GM21390 (cell line): ENCODE measurements at regions not wholly inside any gene's neighbourhood (a gene's known extent, or its start where the extent isn't known, plus 50 kb on each side); places are given as distances from the start of the nearest gene placed in this dataset.

ENCODE experiments used
- ATAC-seq: cut with Tn5 transposase; IDR thresholded peaks from one replicate; pipeline ENCODE4 v1.9.1; 2021; ENCODE audit not compliant: unreplicated experiment

DNA sequence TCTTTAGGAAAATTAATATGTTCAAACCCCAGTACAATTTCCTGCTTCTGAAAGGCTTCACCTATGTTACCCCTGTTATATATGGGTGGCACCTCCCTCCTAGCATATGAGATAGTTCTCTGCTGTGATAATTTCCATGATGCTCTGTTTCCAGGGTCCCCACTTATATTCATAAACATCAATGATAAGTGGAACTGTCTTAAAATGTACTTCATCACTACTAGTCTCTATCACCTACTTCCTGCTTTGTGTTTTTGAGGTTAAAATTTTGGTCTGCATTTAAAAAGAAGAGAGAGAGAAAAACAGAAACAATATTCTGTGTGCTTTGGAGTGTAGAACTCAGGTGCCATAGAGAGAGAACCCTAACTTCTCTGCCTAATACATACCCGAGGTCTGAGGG, 234.7 kb downstream of the HTR1A start:
- no peak for ATAC-seq

DNA sequence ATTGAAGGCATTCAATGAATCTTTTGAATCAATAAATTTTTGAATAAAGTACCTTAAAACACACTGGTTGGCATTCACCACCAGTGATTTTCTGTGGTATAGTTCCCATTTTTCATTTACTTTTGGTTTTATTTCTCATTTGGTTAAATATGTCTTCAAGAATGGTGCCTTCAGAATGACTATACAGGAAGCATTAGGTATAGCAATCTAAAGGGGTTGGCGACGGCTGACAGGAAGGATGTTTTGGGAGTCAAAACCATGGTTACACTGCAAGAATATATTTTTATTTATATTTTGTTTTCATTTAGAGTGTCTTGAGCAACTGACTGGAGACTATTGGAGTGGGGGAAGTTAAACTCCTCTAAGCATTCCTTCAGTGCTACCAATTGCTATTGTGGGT, 235.7 kb downstream of the HTR1A start:
- ATAC-seq = peak; percentile 68

DNA sequence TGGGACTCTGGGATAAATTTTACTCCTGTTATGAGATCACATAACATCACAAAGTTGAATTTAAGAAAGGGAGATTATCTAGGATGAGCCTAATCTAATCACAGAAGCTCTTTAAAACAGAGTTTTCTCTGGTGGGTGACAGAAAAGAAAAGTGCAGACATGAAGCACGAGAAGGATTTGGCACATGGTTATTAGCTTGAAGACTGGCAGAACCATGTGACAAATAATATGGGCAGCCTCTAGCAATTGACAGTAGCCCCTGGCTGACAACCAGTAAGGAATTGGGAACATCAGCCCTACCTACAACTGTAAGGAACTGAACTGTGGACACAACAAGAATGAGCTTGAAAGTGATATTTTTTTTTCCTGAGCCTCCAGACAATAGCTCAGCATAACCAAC, 243.1 kb downstream of the HTR1A start:
- no peak for ATAC-seq

DNA sequence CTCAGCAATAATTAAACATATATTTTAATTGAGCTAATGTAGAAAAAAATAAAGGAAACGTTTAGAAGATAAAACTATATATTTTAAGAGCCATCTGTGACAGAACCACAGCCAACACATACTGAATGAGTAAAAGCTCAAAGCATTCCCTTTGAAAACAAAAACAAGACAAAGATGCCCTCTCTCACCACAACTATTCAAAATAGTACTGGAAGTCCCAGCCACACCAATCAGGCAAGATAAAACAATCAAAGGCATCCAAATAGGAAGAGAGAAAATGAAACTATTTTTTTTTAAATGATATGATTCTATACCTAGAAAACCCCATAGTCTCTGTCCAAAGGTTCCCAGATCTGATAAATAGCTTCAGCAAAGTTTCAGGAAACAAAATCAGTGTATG, 262.0 kb downstream of the HTR1A start:
- ATAC-seq = no peak

DNA sequence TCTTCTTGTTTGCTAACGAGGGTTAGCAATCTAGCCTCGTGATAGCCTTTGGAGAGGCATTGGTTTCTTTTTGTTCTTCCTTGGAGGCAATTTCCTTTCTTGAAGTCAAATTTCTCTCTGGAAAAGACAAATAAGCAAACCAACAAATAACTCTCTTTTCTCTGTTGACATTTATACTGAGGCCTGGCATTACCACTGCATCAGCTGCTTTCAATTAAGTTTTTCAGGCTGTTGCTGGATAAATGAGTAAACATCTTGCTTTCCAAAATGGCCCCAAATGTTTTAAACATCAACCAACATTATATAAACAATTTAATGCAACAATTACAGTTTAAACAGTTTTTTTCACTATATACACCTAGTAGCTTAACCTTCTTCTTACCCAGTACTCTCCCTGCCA, 264.4 kb downstream of the HTR1A start:
- ATAC-seq = no peak

DNA sequence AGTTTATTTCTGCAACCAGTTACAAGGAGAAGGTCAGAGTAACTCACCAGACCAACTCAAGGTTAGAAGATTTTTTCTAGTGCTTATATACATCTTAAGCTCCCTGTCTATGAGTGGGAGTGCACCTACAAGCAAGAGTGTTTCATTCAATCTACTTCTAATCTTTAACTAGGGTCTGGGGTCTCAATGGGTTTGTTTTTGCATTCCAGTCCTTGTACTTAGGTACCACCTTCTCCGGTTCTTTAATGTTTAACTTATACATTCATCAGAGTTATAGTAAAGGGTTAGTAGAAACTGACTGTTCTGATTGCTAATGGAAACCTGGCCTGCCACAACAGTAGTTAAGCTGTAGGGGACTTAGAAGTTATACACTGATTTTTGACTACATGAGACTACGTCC, 271.7 kb downstream of the HTR1A start:
- no peak for ATAC-seq

DNA sequence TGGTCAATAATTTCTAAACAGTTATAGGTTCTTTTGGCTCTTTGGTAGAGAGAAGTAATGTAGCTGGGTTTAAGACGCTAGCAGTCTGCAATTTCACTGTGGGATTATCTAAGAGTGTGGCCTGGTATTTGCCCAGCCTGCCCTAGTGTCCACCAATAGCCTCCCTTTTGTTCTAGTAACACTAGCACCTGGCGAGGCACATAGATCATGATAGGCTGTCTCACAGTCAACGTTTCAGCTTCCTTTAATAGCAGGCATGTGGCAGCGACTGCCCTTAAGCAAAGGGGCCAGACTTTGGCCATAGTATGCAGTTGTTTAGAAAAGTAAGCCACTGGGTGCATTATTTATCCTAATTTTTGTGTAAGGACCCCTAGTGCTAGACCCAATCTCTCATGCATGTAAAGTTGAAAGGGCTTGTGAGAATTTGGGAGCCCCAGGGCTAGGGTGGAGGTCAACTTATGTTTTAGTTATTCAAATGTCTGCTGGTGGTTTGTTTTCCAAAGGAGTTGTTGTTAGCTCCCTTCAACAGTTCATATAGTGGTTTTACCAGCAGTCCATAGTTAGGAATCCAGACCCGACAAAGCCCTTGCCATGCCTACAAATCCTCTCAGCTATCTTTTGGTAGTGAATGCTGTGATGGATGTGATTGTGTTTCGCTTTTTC, 274.3 kb downstream of the HTR1A start:
- ATAC-seq = no peak

DNA sequence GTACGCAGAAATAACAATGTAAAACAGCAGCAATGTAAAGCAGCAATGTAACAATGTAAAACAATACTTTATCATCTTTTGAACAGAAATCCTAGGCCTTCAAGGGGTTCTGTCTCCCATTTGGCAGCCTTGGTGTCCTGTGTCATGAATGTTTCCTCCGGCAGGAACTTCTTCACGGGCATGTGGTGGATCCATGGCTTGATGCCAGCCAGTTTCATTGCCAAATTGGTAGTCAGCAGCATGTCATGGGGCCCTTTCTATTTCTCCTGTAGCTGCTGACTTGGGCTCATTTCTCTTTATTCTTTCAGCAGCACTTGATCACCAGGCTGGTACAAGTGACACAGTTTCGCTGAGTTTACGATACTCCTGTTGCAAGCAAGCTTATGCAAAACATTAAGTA, 275.3 kb downstream of the HTR1A start:
- ATAC-seq = no peak

DNA sequence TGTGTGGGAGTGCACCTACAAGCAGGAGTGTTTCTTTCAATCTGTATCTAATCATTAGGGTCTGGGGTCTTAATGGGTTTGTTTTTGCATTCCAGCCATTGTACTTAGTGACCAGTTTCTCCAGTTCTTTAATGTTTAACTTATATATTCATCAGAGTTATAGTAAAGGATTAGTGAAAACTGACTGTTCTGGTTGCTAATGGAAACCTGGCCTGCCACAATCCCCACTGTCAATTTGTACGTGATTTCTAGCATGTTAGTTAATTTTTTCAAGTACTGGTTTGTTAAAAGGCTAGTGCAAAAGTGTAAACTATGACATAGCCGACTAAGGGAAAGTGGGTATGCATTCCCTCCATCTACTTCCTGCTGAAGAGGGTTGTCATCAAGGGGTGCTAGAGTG, 276.1 kb downstream of the HTR1A start:
- ATAC-seq = no peak

DNA sequence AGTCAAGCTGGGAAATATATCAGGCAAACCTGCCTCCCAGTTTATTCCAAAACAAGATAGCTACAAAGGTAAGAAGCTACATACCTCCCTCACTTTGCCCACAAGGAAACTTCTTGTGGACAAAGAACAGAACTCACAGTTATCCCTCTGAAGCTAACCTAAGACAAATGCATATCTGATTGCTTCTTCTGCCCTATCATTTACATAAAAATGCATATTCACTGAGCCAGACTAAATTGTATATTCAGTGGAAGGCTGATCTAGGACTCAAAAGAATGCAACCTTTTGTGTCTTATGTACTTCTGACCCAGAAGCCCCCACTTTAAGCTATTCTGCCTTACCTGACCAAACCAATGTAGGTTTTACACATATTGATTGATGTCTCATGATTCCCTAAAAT, 276.8 kb downstream of the HTR1A start:
- ATAC-seq = no peak

DNA sequence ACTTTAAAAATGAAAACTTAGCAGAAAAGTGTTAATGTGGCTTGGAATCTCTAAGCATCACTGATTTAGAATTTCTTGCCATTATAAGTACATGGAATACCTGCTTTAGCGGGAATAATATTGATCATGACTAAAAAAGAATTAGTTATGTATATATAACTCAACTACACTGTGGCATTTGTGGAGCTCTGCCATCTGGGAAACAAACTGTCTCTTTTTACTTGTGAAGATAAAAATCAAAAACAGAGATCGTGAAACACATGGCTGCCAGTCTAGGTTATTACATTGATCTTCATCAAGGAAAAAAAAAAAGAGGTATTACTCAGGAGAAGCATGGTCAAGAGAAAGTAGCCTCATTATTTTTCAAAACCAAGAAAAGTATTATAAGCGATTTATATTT, 287.4 kb downstream of the HTR1A start:
- ATAC-seq = no peak

DNA sequence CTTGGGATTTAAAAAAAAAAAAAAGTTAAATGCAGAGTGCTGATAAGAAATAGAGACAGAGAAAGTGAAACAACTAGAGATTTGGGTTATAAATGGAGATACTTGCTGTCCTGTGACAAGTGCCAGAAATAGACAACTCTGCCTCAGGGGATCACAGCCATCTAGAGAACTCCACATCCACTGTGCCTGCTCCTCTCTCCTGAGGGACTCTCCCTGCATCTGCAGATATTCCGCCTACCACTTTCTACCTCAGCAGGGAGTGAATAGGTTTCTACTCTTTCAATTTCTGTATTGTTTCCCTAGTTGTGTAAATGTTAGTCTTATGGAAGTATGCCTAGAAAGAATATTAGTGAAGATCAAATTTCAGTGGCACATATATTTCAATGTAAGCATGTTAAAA, 307.2 kb downstream of the HTR1A start:
- no peak for ATAC-seq

DNA sequence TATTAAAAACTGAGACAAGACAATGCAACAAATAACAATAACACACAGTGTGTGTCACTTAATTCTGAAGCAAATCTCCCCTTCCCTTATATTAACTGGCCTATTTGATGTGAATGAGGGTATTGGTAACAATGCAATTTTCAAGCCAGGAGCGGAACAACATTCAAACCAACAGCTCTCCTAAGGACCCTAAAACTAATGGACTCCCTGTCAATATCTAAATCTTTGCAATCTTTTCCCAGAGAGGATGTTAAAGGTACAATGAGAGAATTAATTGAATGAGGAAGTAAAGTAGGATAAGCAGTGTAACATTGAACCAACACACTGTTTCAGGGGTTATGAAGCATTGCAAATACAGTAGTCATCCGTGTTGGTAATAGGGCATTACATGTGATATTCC, 311.7 kb downstream of the HTR1A start:
- no peak for ATAC-seq

DNA sequence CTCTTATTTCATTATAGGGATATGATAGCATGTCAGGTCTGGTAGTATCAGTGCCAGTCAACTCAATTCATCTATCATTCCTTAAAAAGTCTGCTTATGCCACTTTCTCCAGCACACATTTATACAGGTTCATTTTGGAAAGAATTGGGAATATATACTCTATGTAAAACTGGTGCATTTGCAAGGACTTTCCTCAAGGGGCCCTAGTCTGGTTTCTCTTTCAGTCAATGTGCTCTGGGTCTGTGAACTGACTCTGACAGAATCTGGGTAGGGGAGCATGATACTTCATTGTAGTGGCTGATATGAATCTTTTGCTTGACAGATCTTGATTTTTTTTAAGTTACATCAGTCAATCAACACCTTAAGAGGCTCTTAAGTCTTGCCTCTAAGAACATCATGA, 313.9 kb downstream of the HTR1A start:
- no peak for ATAC-seq

DNA sequence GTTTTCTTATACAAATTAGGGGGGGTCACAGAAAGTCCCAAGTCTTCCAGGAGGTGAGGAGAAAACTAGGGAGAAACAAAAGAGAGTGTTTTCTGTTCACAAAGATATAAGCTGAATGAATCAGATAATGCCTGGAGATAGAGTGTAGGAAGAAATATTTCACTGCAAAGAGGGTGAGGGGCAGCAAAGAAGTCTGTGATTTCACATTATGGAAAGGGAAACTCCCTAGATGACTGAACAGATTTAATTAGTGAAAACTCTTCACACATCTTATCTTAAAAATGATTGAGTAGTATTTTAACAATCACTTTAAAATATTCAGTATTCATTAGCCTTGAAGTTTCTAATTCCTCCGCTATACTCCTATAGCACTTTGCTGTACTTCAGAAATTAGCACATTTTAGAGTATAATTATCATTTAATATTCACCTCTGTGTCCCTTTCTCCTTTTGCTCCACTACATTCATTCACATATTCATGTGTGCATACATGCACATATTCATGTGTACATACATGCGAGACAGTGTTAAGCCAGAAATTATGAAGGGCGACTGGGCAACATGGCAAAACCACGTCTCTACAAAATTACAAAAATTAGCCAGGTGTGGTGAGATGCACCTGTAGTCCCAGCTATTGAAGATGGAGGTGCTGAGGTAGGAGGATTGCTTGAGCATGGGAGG, 332.2 kb downstream of the HTR1A start:
- ATAC-seq = no peak

DNA sequence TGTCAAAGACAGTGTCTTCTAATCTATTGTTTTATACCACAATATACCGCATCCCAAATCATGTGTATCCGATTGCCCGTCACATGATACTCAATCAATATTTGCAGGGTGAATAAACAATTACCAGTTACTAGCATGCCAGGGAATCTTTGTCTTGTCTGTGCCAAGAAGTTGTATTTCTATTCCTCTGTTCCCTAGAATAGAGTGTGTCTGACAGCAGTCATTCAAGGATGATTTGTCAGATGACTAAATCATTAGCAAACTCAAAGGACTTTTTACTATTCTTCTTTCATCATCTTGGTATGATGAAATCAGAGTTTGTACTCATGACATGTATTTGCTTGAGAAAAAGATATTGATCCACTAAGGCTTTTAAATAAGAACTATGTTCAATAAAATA, 348.8 kb downstream of the HTR1A start:
- ATAC-seq = no peak

DNA sequence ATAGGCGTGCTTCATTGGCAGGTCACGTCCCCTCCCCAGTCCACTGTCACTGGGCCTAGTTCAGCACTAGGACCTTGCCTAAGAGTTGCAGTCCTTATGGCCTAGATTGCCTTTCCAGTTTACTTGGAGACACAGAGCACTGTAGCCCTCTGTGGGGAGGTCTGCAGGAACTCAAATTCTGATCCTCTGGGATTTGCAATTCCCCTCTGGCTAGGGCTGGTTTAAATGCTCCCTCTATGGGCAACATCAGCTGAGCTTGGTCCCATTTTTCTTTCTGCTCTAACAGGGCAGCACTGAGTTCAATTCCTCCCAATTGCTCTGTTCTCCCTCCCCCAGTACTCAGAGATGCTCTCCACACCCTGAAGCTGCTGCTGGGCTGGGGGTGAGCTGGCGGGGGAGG, 358.2 kb downstream of the HTR1A start:
- ATAC-seq = no peak

DNA sequence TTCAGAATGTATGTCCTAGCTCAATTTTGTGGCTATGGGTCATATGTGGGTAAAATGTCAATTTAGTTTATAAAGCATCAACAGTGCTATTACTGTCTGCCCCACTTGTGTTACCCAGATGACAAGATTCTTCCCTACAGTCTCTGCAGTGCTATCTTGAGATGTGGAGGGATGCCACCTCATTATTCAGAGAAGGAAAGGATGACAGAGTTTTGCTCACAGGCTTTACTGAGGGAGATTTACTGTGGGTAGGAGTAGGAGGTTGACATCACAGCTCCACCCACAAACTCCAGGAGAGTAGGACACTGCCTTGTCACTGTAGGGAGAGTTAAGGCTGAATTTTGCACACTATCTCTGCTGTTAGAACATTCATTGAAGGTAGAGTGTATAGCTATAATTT, 359.3 kb downstream of the HTR1A start:
- no peak for ATAC-seq

DNA sequence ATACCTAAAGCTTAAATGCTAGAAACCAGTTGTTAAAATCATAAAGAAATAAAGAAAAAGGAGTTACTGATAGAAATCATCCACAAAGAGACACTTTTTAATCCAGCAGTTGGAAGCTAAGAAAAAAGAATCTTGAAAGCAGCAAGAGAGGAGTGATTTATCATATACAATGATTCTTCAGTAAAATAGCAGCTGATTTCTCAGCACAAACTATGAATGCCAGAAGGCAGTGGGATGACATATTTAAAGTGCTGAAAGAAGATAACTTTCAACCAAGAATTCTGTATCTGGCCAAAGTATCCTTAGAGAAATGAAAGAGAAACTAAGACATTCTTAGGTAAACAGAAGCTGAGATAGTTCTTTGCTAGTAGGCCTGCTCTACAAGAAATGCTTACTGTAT, 366.0 kb downstream of the HTR1A start:
- ATAC-seq = no peak

DNA sequence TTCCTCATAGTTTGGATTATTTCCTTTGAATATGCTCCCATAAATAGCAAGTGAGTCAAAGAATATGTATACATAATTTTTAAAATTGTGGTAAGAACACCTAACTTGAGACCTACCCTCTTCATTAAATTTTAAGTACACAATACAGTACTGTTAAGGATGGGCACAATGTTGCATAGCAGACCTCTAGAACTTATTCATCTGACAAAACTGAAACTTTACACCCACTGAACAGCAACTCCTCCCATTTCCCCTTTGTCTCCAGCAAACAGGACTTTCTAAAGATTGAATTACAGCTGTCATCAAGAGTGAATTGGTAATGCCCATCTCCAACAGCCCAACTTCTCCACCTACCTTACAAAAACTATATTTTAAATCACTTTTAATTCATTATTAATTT, 388.9 kb downstream of the HTR1A start:
- ATAC-seq = peak; percentile 77

DNA sequence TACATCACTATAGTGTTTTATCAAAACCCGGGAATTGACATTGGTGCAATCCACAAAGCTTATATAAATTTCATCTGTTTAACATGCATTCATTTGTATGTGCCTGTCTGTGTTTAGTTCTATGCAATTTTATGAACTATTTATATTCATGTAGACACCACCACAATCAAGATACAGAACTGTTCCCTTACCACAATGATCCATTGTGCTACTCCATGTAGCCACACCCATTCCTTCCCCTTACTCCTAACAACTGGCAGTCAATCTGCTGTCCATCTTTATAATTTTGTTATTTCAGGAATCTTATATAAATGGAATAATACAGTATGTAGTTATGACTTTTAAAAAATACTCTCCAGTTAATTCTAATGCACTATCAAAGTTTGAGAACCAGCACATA, 389.5 kb downstream of the HTR1A start:
- ATAC-seq = no peak

DNA sequence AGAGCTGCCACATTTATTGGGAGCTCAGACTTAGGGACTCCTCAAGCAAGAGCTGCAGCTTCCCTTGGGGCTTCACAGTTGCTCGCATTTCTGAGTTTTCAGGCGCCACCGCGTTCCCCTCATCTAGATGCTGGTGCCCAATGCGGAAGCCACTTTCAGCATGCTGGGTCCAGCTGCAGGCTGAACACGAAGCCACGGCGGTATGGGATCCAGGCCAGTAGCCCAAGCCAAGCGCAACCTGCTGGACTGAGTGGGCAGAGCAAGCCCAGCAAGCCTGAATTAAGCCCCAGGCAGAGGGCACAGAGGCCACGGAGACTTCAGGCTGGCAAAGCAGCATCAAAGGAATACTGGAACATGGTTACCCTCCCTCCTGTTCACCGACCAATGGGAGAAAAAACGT, 391.5 kb downstream of the HTR1A start:
- ATAC-seq = no peak

DNA sequence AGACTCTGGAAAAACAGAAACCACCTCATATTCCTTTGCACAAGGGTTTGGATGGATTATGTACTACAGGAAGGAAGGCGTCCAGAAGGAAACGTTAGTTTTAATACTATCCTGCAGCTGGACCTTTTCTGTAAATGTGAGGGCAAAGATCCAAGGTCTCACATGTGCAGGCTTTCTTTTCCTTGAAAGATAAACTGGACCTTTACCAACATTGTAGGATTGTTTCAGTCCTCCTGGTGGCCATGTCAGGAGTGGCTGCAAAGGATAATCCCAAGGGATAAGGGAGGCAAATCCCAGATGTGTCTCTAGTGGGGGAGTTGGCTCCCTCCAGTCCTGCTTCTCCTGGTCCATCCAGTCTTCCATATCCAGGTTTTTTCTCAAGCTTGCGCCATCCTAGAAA, 397.5 kb downstream of the HTR1A start:
- no peak for ATAC-seq
